ENCODE measurements at regions not wholly inside any gene's neighbourhood (a gene's known extent, or its start where the extent isn't known, plus 50 kb on each side); places are given as distances from the start of the nearest gene placed in this dataset.

DNA sequence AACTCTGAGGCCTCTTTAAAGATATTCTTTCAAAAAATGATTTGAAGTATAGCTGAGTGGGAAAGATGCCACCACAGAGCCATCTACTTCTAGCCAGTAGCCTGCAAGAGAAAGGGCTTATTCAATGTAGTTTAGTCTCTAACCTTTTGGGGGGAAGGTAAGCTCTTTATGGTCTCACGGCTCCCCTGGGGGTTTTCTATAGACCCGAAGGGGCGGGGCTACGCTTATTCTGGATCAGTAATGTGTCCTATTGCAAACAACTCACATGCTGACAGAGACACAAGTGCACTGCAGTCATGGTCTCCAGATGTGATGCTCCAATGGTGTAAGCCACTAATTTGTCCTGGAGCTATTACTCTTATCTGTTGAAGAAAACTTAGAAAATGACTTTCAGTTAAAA is 53.4 kb upstream of the RPS23 start:
- 23% methylated on average over 4 of the region's 4 CpGs for WGBS (ENCODE audit: missing lambda C conversion rate)
- DNase-seq (ENCODE audit: low read depth in 1 of 2, low spot score in 1 of 2) (no peak), ATAC-seq (no peak), FAIRE-seq (no peak)
- TF ChIP-seq, protein P1, sequence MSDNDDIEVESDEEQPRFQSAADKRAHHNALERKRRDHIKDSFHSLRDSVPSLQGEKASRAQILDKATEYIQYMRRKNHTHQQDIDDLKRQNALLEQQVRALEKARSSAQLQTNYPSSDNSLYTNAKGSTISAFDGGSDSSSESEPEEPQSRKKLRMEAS (IDR thresholded peaks at IDR 0.05): no peak
- TF ChIP-seq RAD21 (conservative IDR thresholded peaks at IDR 0.05 in 1 of 2, IDR thresholded peaks at IDR 0.05 in 1 of 2): no peak
- TF ChIP-seq EHMT2 (IDR thresholded peaks at IDR 0.05; ENCODE audit: low read depth): no peak
- TF ChIP-seq, protein P2, sequence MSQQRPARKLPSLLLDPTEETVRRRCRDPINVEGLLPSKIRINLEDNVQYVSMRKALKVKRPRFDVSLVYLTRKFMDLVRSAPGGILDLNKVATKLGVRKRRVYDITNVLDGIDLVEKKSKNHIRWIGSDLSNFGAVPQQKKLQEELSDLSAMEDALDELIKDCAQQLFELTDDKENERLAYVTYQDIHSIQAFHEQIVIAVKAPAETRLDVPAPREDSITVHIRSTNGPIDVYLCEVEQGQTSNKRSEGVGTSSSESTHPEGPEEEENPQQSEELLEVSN (IDR thresholded peaks at IDR 0.05; ENCODE audit: borderline replicate concordance, low read depth): no peak
- TF ChIP-seq, protein P3, sequence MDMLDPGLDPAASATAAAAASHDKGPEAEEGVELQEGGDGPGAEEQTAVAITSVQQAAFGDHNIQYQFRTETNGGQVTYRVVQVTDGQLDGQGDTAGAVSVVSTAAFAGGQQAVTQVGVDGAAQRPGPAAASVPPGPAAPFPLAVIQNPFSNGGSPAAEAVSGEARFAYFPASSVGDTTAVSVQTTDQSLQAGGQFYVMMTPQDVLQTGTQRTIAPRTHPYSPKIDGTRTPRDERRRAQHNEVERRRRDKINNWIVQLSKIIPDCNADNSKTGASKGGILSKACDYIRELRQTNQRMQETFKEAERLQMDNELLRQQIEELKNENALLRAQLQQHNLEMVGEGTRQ (IDR thresholded peaks at IDR 0.05): no peak
- TF ChIP-seq, protein P4, sequence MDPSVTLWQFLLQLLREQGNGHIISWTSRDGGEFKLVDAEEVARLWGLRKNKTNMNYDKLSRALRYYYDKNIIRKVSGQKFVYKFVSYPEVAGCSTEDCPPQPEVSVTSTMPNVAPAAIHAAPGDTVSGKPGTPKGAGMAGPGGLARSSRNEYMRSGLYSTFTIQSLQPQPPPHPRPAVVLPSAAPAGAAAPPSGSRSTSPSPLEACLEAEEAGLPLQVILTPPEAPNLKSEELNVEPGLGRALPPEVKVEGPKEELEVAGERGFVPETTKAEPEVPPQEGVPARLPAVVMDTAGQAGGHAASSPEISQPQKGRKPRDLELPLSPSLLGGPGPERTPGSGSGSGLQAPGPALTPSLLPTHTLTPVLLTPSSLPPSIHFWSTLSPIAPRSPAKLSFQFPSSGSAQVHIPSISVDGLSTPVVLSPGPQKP (IDR thresholded peaks at IDR 0.05; ENCODE audit: low read depth, low read length): no peak
- no peak for TF ChIP-seq RARB (CRISPR knock-in tag; IDR thresholded peaks at IDR 0.05)
- CTCF ChIA-PET: interaction anchor here (1.3 to 1.7 kb wide), 3 partner anchors 15 to 21 kb away, joined by 3 to 4 read pairs (median 3); no protein-coding TSS in a partner anchor
- POLR2A ChIA-PET: no interaction called here
- Histone ChIP-seq H3K9me3 (no peaks in the 10 kb centered on the region; the same call in 2 of the 3 replicates), H3K4me2 (no peak overlapping the region), H3K4me1 (no peaks in the 10 kb centered on the region), H3K4me3 (no peak overlapping the region), H3K27ac (no peak overlapping the region)

DNA sequence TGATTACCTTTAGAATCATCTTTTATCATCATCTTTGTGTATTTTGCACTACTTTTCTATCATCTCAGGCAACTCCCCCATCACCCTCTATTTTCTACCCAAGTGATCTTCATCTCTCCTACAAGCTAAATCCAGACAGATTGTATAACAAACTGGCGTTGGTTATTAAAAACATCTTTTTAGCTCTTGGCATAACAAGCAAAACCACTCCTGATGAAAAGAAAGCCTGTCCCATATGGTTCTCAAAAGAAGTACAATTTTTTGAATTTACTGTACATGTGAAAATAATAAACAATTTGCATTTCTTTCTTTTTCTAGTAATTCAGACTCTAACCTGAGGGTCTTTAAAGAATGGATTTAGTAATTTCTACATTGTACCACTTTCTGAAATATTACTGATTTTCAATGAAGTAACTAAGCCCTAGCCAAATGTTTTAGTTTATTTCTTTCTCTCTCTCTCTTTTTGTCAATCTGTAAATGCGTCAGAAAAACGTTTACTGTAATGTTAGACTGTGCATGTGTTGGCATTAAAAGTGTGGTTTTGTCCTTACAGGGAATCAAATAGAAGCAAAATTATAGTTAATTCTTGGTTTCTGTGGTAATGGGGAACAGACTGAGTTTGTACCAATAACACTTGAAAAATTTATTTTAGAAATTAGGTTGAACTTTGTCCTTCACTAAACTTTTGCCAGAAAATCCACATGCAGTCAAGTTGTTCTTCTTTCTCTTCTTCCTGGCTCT is 52.5 kb upstream of the RPS23 start:
- H3K4me3 ChIP-seq: no peak overlapping the region
- no peak for ATAC-seq
- no peaks in the 10 kb centered on the region; the same call in 2 of the 3 replicates for H3K9me3 ChIP-seq
- no peak overlapping the region for H3K4me2 ChIP-seq
- no peak for TF ChIP-seq RARB (CRISPR knock-in tag; IDR thresholded peaks at IDR 0.05)
- TF ChIP-seq FOXS1 (CRISPR knock-in tag; IDR thresholded peaks at IDR 0.05): no peak
- no peak for TF ChIP-seq ZNF302 (CRISPR knock-in tag; IDR thresholded peaks at IDR 0.05)
- no peak for TF ChIP-seq RFX5 (IDR thresholded peaks at IDR 0.05)
- no peak for TF ChIP-seq PHF8 (IDR thresholded peaks at IDR 0.05; ENCODE audit: borderline replicate concordance, low read depth)
- no peak for TF ChIP-seq HOXB5 (CRISPR knock-in tag; IDR thresholded peaks at IDR 0.05)
- no peak for TF ChIP-seq JUNB (IDR thresholded peaks at IDR 0.05)
- no peak for TF ChIP-seq SREBF2 (IDR thresholded peaks at IDR 0.05)
- TF ChIP-seq ZC3H11A (IDR thresholded peaks at IDR 0.05): no peak
- TF ChIP-seq, protein P5, sequence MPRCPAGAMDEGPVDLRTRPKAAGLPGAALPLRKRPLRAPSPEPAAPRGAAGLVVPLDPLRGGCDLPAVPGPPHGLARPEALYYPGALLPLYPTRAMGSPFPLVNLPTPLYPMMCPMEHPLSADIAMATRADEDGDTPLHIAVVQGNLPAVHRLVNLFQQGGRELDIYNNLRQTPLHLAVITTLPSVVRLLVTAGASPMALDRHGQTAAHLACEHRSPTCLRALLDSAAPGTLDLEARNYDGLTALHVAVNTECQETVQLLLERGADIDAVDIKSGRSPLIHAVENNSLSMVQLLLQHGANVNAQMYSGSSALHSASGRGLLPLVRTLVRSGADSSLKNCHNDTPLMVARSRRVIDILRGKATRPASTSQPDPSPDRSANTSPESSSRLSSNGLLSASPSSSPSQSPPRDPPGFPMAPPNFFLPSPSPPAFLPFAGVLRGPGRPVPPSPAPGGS (IDR thresholded peaks at IDR 0.05): no peak
- no peak for TF ChIP-seq CHD4 (IDR thresholded peaks at IDR 0.05; ENCODE audit: borderline replicate concordance)
- WGBS (ENCODE audit: missing lambda C conversion rate): 53% methylated on average over 3 of the region's 3 CpGs
- no peak overlapping the region for H3K27ac ChIP-seq
- DNase-seq (ENCODE audit: low read depth in 1 of 2, low spot score in 1 of 2): no peak
- POLR2A ChIA-PET: no interaction called here
- CTCF ChIA-PET: interaction anchor here (1.3 to 1.5 kb wide), 3 partner anchors 16 to 22 kb away, joined by 3 to 4 read pairs (median 3); no protein-coding TSS in a partner anchor
- H3K4me1 ChIP-seq: no peaks in the 10 kb centered on the region
- FAIRE-seq: no peak

DNA sequence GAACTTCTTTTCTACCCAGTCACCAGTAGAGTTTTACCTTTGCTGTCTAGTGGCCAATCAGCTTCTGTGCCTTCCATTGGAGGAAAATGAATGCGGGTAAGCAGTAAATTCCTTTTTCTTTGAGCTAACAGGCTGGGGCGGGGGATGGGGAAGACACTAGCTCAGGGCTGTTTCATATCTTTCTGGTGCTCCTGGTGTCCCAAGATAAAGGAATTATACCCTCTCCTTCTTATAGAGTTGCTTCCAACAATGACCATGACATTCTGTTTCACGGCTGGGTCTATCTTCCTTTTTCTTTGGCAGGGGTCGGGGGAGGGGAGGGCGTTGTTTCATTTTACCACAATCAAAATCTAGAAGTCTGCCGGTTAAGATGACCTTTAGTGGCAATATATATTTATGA is 51.2 kb upstream of the RPS23 start:
- TF ChIP-seq, protein P6, sequence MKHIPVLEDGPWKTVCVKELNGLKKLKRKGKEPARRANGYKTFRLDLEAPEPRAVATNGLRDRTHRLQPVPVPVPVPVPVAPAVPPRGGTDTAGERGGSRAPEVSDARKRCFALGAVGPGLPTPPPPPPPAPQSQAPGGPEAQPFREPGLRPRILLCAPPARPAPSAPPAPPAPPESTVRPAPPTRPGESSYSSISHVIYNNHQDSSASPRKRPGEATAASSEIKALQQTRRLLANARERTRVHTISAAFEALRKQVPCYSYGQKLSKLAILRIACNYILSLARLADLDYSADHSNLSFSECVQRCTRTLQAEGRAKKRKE (CRISPR knock-in tag; IDR thresholded peaks at IDR 0.05; ENCODE audit: low read depth): no peak
- TF ChIP-seq KDM5A (IDR thresholded peaks at IDR 0.05): no peak
- TF ChIP-seq POLR2AphosphoS2 (conservative IDR thresholded peaks at IDR 0.05; ENCODE audit: low read length): no peak
- TF ChIP-seq ZNF302 (CRISPR knock-in tag; IDR thresholded peaks at IDR 0.05): no peak
- TF ChIP-seq CBX8 (IDR thresholded peaks at IDR 0.05): no peak
- no peak for TF ChIP-seq FOSB (CRISPR knock-in tag; IDR thresholded peaks at IDR 0.05)
- no peak for DNase-seq (ENCODE audit: low read depth in 1 of 2, low spot score in 1 of 2)
- ATAC-seq: no peak
- Histone ChIP-seq H3K27ac (no peak overlapping the region), H3K4me1 (no peaks in the 10 kb centered on the region), H3K4me2 (no peak overlapping the region), H3K4me3 (no peak overlapping the region), H3K9me3 (no peaks in the 10 kb centered on the region; the same call in 2 of the 3 replicates)
- CTCF ChIA-PET: interaction anchor here (0.8 to 1.7 kb wide), 4 partner anchors 16 to 1234 kb away, joined by 3 to 4 read pairs (median 4); no protein-coding TSS in a partner anchor
- POLR2A ChIA-PET: no interaction called here
- no peak for FAIRE-seq
- whole genome bisulfite sequencing (ENCODE audit: missing lambda C conversion rate): 64% methylated on average over 6 of the region's 6 CpGs
